A549 (cell line): ENCODE measurements at regions not wholly inside any gene's neighbourhood (a gene's known extent, or its start where the extent isn't known, plus 50 kb on each side); places are given as distances from the start of the nearest gene placed in this dataset.

Experiments
- MYC ChIP-seq: IDR thresholded peaks from 2 replicates; pipeline ENCODE4 v1.6.1; 2012; ENCODE audit warnings: mild to moderate bottlenecking, inconsistent platforms, low read length, improper control_type of control experiment, borderline replicate concordance
- POLR2A ChIP-seq: IDR thresholded peaks from 2 replicates; pipeline ENCODE4 v1.6.1; 2012; ENCODE audit warnings: mild to moderate bottlenecking, low read length
- TF ChIP-seq, protein P1 (sequence below): fragments of 450-650 bp; IDR thresholded peaks from 2 replicates; pipeline ENCODE4 v1.6.1; 2014; ENCODE audit warnings: antibody characterized with exemption

DNA sequence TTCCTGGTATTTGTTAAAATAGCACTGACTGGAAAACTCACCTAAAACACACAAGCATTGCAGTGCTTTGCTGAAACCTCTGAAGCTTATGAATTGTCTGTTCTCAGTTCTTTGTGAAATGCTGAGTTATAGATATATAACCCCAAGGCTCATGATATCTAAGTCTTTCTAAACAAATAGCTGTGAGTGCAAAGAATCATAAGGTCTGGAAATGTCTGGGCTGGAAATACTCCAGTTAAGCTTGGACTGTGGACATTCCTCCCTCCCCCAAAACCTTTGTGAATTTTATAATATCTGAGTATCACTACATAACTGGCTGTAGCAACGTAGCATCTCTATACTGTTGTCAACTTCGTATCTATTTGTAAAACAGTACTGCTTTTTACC, 69.1 kb downstream of the CBLN4 start:
- no peak for TF ChIP-seq POLR2A
- TF ChIP-seq, protein P1, sequence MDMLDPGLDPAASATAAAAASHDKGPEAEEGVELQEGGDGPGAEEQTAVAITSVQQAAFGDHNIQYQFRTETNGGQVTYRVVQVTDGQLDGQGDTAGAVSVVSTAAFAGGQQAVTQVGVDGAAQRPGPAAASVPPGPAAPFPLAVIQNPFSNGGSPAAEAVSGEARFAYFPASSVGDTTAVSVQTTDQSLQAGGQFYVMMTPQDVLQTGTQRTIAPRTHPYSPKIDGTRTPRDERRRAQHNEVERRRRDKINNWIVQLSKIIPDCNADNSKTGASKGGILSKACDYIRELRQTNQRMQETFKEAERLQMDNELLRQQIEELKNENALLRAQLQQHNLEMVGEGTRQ = no peak
- TF ChIP-seq MYC = no peak
